ENCODE measurements at regions not wholly inside any gene's neighbourhood (a gene's known extent, or its start where the extent isn't known, plus 50 kb on each side); places are given as distances from the start of the nearest gene placed in this dataset.

DNA sequence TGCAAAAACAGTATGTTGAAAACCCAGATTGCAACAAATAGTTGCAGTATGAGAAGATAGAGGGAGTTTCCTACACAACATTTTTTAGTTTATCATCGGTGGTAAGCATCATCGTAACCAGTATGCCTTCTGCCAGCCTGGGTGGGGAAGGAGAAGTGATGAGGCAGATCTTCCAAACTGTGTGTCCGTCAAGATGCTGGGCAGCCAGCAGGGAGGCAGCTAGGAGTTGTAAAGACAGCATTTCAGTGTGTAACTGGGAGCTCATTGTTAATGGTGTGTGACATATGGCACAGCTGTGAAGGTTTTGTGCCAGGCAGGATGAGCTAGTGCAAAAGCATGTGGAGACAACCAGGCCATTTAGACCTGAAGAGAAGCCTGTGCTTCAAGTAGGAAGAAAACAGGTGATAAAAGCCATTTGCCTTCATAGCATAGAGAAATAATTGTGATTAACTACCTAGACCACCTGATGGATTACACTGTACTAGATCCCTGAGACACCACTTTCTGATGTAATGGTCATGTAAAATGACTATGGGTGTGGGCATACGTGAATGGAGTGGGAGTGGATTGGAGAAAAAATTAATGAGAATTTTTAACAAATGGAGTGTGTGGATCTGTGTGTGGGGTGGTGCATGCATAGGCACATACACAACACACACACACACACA, 347.0 kb upstream of the ADAMTSL1 start:
- Histone ChIP-seq H3K23ac (ENCODE audit: low read length in 2 of 2) (no peak overlapping the region), H3K79me1 (replicated peaks; ENCODE audit: low read length, poor library complexity, severe bottlenecking) (no peaks in the 10 kb centered on the region), H3K4me1 (ENCODE audit: control insufficient read depth, insufficient read depth, low read depth, low read length) (peaks cover 11% of the 10 kb centered on the region), H2BK15ac (ENCODE audit: low read depth, poor library complexity, severe bottlenecking) (no peak overlapping the region), H2AFZ (ENCODE audit: low read depth, low read length) (no peak overlapping the region), H2BK5ac (ENCODE audit: low read depth, low read length, poor library complexity, severe bottlenecking) (no peak overlapping the region), H3K4me2 (ENCODE audit: low read length, poor library complexity, severe bottlenecking) (no peak overlapping the region), H3K9me3 (ENCODE audit: control insufficient read depth, low read length) (no peaks in the 10 kb centered on the region), H3K27ac (ENCODE audit: low read length, poor library complexity, severe bottlenecking) (no peak overlapping the region), H2BK120ac (ENCODE audit: low read depth, low read length) (no peak overlapping the region), H4K91ac (ENCODE audit: low read length) (no peak overlapping the region), H4K8ac (ENCODE audit: low read length) (no peak overlapping the region), H2BK12ac (ENCODE audit: low read length in 2 of 2) (no peak overlapping the region), H3K4ac (ENCODE audit: low read depth in 1 of 2, low read length in 2 of 2) (no peak overlapping the region), H3K14ac (ENCODE audit: low read length in 2 of 2) (no peak overlapping the region), H3K36me3 (ENCODE audit: control insufficient read depth in 1 of 2, insufficient read depth in 2 of 2, low read depth in 1 of 2, low read length in 2 of 2) (no peaks in the 10 kb centered on the region), H3K18ac (ENCODE audit: low read depth in 1 of 2, low read length in 2 of 2) (no peak overlapping the region), H3K4me3 (ENCODE audit: insufficient read depth in 1 of 2, low read depth in 1 of 2, low read length in 2 of 2) (no peak overlapping the region), H2AK5ac (ENCODE audit: low read length, severe bottlenecking) (no peak overlapping the region), H3K27me3 (ENCODE audit: control insufficient read depth in 1 of 2, insufficient read depth in 1 of 2, low read length in 2 of 2) (peaks cover 0 to 2% of the 10 kb centered on the region in 2 experiments), H3K9ac (ENCODE audit: low read length) (no peak overlapping the region)
- WGBS = 81% methylated on average over 3 of the region's 4 CpGs
- DNase-seq = no peak

DNA sequence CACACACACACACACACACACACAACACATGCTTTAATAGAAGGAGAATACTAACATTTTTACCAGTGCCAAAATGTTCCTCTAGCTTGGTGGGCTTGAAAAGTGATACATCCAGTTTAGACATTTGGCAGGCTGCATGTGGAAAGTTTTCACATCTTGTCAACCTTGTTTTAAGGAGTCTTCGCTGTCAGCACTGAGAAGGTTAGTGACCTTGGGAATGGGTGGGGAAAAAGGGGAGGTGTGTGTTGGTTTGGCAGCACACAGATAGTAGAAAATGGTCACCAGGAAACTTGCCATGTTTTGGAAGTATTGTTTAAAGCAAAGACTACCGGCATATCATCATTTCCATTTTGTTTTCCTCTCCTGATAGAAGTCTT, 346.5 kb upstream of the ADAMTSL1 start:
- Histone ChIP-seq H3K36me3 (ENCODE audit: control insufficient read depth in 1 of 2, insufficient read depth in 2 of 2, low read depth in 1 of 2, low read length in 2 of 2) (no peaks in the 10 kb centered on the region), H3K4me3 (ENCODE audit: insufficient read depth in 1 of 2, low read depth in 1 of 2, low read length in 2 of 2) (no peak overlapping the region), H3K23ac (ENCODE audit: low read length in 2 of 2) (no peak overlapping the region), H3K14ac (ENCODE audit: low read length in 2 of 2) (no peak overlapping the region), H2BK5ac (ENCODE audit: low read depth, low read length, poor library complexity, severe bottlenecking) (no peak overlapping the region), H2BK120ac (ENCODE audit: low read depth, low read length) (no peak overlapping the region), H2AFZ (ENCODE audit: low read depth, low read length) (no peak overlapping the region), H3K4me2 (ENCODE audit: low read length, poor library complexity, severe bottlenecking) (no peak overlapping the region), H3K79me1 (replicated peaks; ENCODE audit: low read length, poor library complexity, severe bottlenecking) (no peaks in the 10 kb centered on the region), H3K9me3 (ENCODE audit: control insufficient read depth, low read length) (no peaks in the 10 kb centered on the region), H3K27me3 (ENCODE audit: control insufficient read depth in 1 of 2, insufficient read depth in 1 of 2, low read length in 2 of 2) (peaks cover 0 to 7% of the 10 kb centered on the region in 2 experiments), H3K4ac (ENCODE audit: low read depth in 1 of 2, low read length in 2 of 2) (no peak overlapping the region), H3K18ac (ENCODE audit: low read depth in 1 of 2, low read length in 2 of 2) (no peak overlapping the region), H2BK12ac (ENCODE audit: low read length in 2 of 2) (no peak overlapping the region), H3K4me1 (ENCODE audit: control insufficient read depth, insufficient read depth, low read depth, low read length) (peaks cover 11% of the 10 kb centered on the region), H4K91ac (ENCODE audit: low read length) (no peak overlapping the region), H3K9ac (ENCODE audit: low read length) (no peak overlapping the region), H3K27ac (ENCODE audit: low read length, poor library complexity, severe bottlenecking) (no peak overlapping the region), H2AK5ac (ENCODE audit: low read length, severe bottlenecking) (no peak overlapping the region), H2BK15ac (ENCODE audit: low read depth, poor library complexity, severe bottlenecking) (no peak overlapping the region), H4K8ac (ENCODE audit: low read length) (no peak overlapping the region)
- DNase-seq = no peak
- 46% methylated on average over 1 of the region's 2 CpGs for WGBS

DNA sequence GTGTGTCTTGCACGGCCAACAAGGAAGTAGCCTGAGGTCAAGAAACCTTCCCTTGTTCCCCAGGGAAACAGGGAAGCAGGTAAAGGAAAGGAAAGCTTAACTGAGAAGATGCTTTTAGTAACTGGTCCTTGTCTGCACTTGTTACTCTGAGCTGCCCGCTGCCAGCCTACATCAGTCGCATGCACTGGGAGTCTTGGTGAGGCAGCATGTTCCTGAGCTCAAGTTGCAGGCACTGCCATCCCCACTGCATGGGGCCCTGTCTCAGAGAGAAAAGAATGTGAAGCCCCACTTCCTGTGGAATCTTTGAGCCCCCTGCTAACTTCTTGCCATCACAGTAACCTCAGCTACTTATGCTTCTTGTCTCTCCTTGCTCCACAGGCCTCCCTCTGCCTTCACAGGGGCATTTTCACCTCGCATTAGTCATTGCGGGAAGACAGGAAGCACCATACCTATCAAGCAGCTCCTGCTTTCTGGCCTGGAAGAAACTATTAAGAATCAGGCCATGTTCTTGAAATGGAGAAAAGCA, 344.1 kb upstream of the ADAMTSL1 start:
- no peak overlapping the region for H3K4me2 ChIP-seq (ENCODE audit: low read length, poor library complexity, severe bottlenecking)
- H3K4me1 ChIP-seq (ENCODE audit: control insufficient read depth, insufficient read depth, low read depth, low read length) = peaks cover 11% of the 10 kb centered on the region
- DNase-seq = no peak
- H2AFZ ChIP-seq (ENCODE audit: low read depth, low read length) = no peak overlapping the region
- H3K27me3 ChIP-seq (ENCODE audit: control insufficient read depth in 1 of 2, insufficient read depth in 1 of 2, low read length in 2 of 2) = peaks cover 0 to 9% of the 10 kb centered on the region in 2 experiments
- no peaks in the 10 kb centered on the region for H3K79me1 ChIP-seq (replicated peaks; ENCODE audit: low read length, poor library complexity, severe bottlenecking)
- no peak overlapping the region for H3K9ac ChIP-seq (ENCODE audit: low read length)
- no peaks in the 10 kb centered on the region for H3K36me3 ChIP-seq (ENCODE audit: control insufficient read depth in 1 of 2, insufficient read depth in 2 of 2, low read depth in 1 of 2, low read length in 2 of 2)
- H2BK12ac ChIP-seq (ENCODE audit: low read length in 2 of 2) = no peak overlapping the region
- no peak overlapping the region for H3K18ac ChIP-seq (ENCODE audit: low read depth in 1 of 2, low read length in 2 of 2)
- no peak overlapping the region for H2BK15ac ChIP-seq (ENCODE audit: low read depth, poor library complexity, severe bottlenecking)
- no peak overlapping the region for H2BK120ac ChIP-seq (ENCODE audit: low read depth, low read length)
- H2BK5ac ChIP-seq (ENCODE audit: low read depth, low read length, poor library complexity, severe bottlenecking) = no peak overlapping the region
- H3K27ac ChIP-seq (ENCODE audit: low read length, poor library complexity, severe bottlenecking) = peak overlapping the region; percentile 28
- no peak overlapping the region for H3K4ac ChIP-seq (ENCODE audit: low read depth in 1 of 2, low read length in 2 of 2)
- no peaks in the 10 kb centered on the region for H3K9me3 ChIP-seq (ENCODE audit: control insufficient read depth, low read length)
- H3K14ac ChIP-seq (ENCODE audit: low read length in 2 of 2) = no peak overlapping the region
- H4K91ac ChIP-seq (ENCODE audit: low read length) = no peak overlapping the region
- no peak overlapping the region for H4K8ac ChIP-seq (ENCODE audit: low read length)
- no peak overlapping the region for H3K23ac ChIP-seq (ENCODE audit: low read length in 2 of 2)
- H2AK5ac ChIP-seq (ENCODE audit: low read length, severe bottlenecking) = no peak overlapping the region
- 87% methylated on average over 3 of the region's 5 CpGs for WGBS
- no peak overlapping the region for H3K4me3 ChIP-seq (ENCODE audit: insufficient read depth in 1 of 2, low read depth in 1 of 2, low read length in 2 of 2)

DNA sequence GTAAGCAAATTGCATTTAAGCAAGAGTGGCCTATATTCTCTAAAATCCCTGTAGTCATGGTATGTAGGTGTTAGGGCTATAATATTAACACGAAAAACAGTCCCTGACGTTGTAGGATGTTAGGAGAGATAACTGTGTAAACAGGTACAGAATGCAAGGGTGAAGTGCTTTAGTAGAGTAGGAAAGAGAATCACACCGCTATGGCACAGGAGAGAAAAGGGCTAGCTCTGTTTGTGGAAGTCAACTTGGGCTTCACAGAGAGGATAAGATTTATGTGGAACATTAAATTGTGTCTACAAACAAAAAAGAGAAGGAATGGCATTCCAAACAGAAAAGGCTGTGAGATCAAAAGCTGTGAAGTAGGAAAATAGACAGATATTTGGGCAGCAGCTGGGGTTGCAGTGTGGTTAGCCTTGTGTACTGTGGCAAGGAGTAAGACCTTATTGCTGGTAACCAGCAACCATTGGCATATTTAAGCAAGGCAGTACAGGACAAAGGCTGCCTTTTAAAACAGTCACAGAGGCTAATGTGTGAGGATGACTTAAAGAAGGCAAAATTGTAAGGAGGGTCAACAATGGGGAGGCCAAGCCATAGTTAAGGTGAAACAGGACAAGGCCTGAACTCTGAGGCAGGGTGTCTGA, 337.5 kb upstream of the ADAMTSL1 start:
- Histone ChIP-seq H2BK120ac (ENCODE audit: low read depth, low read length) (no peak overlapping the region), H3K36me3 (ENCODE audit: control insufficient read depth in 1 of 2, insufficient read depth in 2 of 2, low read depth in 1 of 2, low read length in 2 of 2) (no peaks in the 10 kb centered on the region), H4K8ac (ENCODE audit: low read length) (no peak overlapping the region), H3K18ac (ENCODE audit: low read depth in 1 of 2, low read length in 2 of 2) (no peak overlapping the region), H3K4me3 (ENCODE audit: insufficient read depth in 1 of 2, low read depth in 1 of 2, low read length in 2 of 2) (no peak overlapping the region), H3K14ac (ENCODE audit: low read length in 2 of 2) (no peak overlapping the region), H3K4me1 (ENCODE audit: control insufficient read depth, insufficient read depth, low read depth, low read length) (no peaks in the 10 kb centered on the region), H3K4ac (ENCODE audit: low read depth in 1 of 2, low read length in 2 of 2) (no peak overlapping the region), H3K27ac (ENCODE audit: low read length, poor library complexity, severe bottlenecking) (no peak overlapping the region), H3K27me3 (ENCODE audit: control insufficient read depth in 1 of 2, insufficient read depth in 1 of 2, low read length in 2 of 2) (peaks cover 0 to 22% of the 10 kb centered on the region in 2 experiments), H2AK5ac (ENCODE audit: low read length, severe bottlenecking) (no peak overlapping the region), H3K23ac (ENCODE audit: low read length in 2 of 2) (no peak overlapping the region), H2BK15ac (ENCODE audit: low read depth, poor library complexity, severe bottlenecking) (no peak overlapping the region), H3K9me3 (ENCODE audit: control insufficient read depth, low read length) (no peaks in the 10 kb centered on the region), H4K91ac (ENCODE audit: low read length) (no peak overlapping the region), H3K9ac (ENCODE audit: low read length) (no peak overlapping the region), H2AFZ (ENCODE audit: low read depth, low read length) (no peak overlapping the region), H2BK5ac (ENCODE audit: low read depth, low read length, poor library complexity, severe bottlenecking) (no peak overlapping the region), H2BK12ac (ENCODE audit: low read length in 2 of 2) (no peak overlapping the region), H3K79me1 (replicated peaks; ENCODE audit: low read length, poor library complexity, severe bottlenecking) (no peaks in the 10 kb centered on the region), H3K4me2 (ENCODE audit: low read length, poor library complexity, severe bottlenecking) (no peak overlapping the region)
- 73% methylated on average over 3 of the region's 3 CpGs for WGBS
- DNase-seq = no peak
